ENCODE measurements at regions not wholly inside any gene's neighbourhood (a gene's known extent, or its start where the extent isn't known, plus 50 kb on each side); places are given as distances from the start of the nearest gene placed in this dataset.
"Not testable (repeated sequence)": the region's sequence is repeated elsewhere in the genome, so short reads cannot be mapped to it uniquely, and the experiment has no call there.

- no peak for DNase-seq
Measured at GRCh38 chr4:79174490-79175252, 151.2 kb downstream of the NAA11 start.

GRCh38 chr4:79173186-79173585, 152.7 kb downstream of the NAA11 start:
- no peak for DNase-seq

DNA sequence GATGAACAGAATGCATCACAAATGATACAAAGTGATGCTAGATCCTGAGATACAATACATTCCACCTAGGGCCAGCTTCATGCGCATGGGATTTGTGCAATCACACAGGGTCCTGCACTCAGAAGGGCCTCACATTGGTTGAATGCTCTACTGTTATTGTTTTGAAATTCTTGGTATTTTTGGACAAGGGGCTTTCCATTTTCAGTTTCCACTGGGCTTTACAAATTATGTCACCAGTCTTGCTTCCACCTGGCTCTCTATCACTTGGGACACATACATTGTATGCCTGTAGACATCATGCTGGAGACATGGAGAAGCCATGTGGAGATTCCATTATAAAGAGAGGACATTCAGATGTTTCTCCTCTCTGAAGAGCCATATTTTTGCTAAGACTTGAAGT, 155.8 kb downstream of the NAA11 start:
- no peak for DNase-seq

GRCh38 chr4:79164907-79165610, 160.8 kb downstream of the NAA11 start:
- peak; percentile 99 for DNase-seq

GRCh38 chr4:79163981-79164490, 161.8 kb downstream of the NAA11 start:
- DNase-seq = peak; percentile 56

DNA sequence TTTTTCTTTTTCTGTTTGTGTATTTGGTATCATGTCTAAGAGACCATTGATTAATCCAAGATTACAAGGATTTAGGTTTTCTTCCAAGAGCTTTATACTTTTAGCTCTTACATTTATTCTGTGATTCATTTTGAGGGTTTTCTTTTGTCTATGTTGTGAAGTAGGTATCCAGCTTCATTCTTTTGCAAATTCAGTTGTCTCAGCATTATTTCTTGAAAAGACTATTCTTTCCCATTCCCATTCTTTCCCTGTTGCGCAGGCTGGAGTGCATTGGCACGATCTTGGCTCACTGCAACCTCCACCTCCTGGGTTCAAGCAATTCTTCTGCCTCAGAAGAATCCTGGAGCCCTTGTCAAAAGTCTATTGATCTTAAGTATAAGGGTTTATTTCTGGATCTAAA, 164.9 kb downstream of the NAA11 start:
- DNase-seq = no peak

GRCh38 chr4:79158705-79159104, 167.2 kb downstream of the NAA11 start:
- not testable (repeated sequence) for DNase-seq

GRCh38 chr4:79155336-79155735, 170.5 kb downstream of the NAA11 start:
- no peak for DNase-seq

DNA sequence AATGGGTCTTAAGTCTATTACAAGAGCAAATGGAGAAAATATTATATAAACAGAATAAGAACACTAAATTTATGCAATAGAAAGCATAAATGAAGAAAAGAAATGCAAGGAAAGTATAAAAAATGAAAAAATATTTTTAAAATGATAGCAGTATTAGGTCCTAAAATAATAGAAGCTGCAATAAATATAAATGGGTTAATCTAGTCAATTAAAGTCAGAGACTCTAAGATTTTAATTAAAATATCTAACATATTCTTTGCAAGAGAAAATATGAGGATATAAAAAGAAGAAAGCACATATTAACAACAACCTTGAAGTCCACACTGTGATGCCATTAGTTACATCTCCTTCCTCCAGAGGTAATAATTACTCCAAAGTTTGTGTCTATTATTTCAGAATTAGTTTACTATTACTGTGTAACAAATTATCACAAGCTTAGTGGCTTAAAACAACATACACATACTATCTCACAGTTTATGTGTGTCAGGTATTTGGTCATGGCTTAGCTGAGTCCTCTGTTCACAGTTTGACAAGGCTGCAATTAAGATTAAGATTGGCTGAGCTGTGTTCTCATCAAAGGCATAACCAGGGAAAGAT, 174.9 kb downstream of the NAA11 start:
- DNase-seq = no peak

DNA sequence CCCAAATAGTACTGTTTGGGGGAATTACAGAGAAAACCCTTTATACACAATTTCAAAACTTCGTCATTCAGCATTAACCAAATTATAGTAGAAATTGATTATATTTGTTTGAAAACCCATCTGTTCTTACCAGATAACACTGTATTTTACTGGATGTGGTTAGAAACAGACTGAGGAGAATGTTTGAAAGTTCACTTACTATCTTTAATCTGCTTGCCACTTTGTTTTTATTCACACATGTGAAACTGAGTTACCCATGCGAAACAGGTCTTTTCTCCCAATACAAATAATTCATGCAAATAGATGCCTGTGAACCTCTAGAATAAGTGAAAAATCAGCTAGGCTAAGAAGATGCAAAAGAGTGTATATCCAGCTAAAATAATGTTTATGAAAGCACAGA, 177.5 kb downstream of the NAA11 start:
- no peak for DNase-seq

- no peak for DNase-seq
Measured at GRCh38 chr4:79147251-79147650, 178.6 kb downstream of the NAA11 start.

DNA sequence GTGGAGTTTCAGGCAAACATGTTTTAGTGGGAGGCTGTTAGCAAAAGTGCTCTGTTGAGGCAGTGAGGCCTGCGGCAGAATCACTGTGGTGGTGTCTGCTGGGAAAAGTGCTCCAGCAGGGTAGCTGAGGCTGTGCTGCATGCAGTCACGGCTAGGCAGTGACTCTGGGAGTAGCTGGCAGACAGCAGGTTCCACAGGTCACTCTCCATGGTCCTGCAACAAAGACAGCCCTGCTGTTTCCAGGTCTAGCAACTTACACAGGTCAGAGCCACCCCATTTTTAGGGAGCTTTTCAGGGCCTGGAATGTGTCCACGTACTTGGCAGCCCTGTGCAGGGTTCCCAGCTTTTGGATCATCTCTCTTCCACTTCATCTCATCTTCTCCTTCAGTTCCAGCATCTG, 184.3 kb downstream of the NAA11 start:
- no peak for DNase-seq

DNA sequence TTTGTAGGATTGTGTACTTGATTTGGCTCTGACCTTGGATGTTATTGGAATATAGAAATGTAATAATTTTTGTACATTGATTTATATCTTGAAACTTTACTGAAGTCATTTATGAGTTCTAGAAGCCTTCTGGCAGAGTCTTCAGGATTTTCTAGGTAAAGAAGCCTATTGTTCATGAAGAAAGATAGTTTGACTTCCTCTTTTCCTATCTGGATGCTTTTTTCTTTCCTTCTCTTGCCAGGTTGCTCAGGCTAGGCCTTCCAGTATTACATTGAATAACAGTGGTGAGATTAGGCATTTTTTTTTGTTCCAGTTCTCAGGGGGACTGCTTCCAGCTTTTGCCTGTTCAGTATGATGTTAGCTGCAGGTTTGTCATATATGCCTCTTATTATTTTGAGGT, 191.1 kb downstream of the NAA11 start:
- no peak for DNase-seq

- no peak for DNase-seq
Measured at GRCh38 chr4:79132826-79133225, 193.0 kb downstream of the NAA11 start.

DNA sequence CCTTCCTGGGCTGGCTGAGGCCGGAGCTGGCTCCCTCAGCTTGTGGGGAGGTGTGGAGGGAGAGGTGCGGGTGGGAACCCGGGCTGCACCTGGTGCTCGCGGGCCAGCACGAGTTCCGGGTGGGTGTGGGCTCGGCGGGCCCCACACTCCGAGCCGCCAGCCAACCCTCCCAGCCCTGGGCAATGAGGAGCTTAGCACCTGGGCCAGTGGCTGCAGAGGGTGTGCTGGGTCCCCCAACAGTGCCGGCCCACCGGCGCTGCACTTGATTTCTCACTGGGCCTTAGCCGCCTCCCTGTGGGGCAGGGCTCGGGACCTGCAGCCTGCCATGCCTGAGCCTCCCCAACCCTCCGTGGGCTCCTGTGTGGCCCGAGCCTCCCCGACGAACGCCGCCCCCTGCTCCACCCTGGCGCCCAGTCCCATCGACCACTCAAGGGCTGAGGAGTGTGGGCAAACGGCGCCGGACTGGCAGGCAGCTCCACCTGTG, 182.7 kb upstream of the PAQR3 start:
- no peak for DNase-seq

GRCh38 chr4:79121223-79121622, 182.0 kb upstream of the PAQR3 start:
- DNase-seq = no peak

DNA sequence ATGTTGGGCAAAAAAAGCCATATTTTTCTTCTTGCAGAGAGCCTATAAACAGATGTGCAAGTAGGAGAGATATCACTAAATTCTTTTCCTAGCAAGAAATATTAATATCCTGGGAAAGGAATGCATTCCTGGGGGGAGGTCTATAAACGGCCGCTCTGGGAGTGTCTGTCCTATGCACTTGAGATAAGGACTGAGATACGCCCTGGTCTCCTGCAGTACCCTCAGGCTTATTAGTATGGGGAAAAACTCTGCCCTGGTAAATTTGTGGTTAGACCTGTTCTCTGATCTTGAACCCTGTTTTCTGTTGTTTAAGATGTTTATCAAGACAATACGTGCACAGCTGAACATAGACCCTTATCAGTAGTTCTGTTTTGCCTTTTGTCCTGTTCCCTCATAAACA, 177.8 kb upstream of the PAQR3 start:
- DNase-seq = not testable (repeated sequence)

- no peak for DNase-seq
Measured at GRCh38 chr4:79107014-79107413, 167.8 kb upstream of the PAQR3 start.

- no peak for DNase-seq
Measured at GRCh38 chr4:79088946-79089691, 149.9 kb upstream of the PAQR3 start.

- no peak for DNase-seq
Measured at GRCh38 chr4:79087071-79087470, 147.8 kb upstream of the PAQR3 start.

GRCh38 chr4:79083406-79084010, 144.3 kb upstream of the PAQR3 start:
- DNase-seq = no peak

- DNase-seq = no peak
Measured at GRCh38 chr4:79082997-79083396, 143.8 kb upstream of the PAQR3 start.

GRCh38 chr4:79081973-79082372, 142.7 kb upstream of the PAQR3 start:
- DNase-seq = no peak
